Esophagus muscularis mucosa (tissue), 3 donors: ENCODE measurements at regions not wholly inside any gene's neighbourhood (a gene's known extent, or its start where the extent isn't known, plus 50 kb on each side); places are given as distances from the start of the nearest gene placed in this dataset.

ENCODE experiments used
- POLR2A ChIP-seq: fragments of 450-650 bp; IDR thresholded peaks from one replicate; pipeline ENCODE4 v1.6.1; 2017; ENCODE audit warnings: antibody characterized with exemption, moderate library complexity, mild to moderate bottlenecking, low read depth
- TF ChIP-seq, protein P1 (sequence below), 3 experiments: fragments of 200-600 bp in 2 of 3; fragments of 450-650 bp in 1 of 3; sonication (generic) in 2 of 3; IDR thresholded peaks; one replicate each; pipeline ENCODE4 v1.5.1; 2017 to 2019; ENCODE audit warnings: antibody characterized with exemption in 3 of 3, mild to moderate bottlenecking in 2 of 3, moderate library complexity in 1 of 3

DNA sequence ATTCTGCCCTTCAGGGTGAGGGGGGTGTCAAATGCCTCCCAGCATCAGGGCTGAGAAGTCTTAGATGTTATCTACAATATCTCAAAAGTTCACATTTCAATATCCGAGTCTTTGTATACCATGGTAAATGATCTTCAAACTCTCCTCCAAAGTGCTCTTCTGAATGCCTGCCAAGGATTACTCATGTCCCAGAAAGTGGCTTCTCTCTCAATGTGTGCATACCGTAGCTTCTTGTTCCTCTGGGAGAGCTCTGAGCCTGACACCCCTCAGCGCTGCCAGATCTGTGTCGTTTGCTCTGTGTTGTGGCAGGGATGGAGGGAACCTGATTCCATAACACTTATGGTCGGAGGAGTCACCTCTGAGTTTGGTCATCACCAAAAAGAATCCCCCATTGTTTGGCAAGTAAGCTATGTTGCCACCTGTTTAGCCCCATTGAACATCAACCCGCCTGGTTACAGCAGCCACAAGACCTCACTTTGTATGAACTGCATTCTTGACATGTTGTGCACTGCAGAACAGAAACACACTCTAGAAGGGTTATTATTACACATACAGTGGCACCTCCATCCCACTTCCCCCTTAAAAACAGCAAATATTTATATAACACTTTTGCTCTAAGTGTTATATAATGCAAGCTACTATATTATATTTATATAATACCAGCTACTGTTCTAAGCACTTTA is 163.1 kb upstream of the MIR17HG start:
- TF ChIP-seq POLR2A: no peak
- TF ChIP-seq, protein P1, sequence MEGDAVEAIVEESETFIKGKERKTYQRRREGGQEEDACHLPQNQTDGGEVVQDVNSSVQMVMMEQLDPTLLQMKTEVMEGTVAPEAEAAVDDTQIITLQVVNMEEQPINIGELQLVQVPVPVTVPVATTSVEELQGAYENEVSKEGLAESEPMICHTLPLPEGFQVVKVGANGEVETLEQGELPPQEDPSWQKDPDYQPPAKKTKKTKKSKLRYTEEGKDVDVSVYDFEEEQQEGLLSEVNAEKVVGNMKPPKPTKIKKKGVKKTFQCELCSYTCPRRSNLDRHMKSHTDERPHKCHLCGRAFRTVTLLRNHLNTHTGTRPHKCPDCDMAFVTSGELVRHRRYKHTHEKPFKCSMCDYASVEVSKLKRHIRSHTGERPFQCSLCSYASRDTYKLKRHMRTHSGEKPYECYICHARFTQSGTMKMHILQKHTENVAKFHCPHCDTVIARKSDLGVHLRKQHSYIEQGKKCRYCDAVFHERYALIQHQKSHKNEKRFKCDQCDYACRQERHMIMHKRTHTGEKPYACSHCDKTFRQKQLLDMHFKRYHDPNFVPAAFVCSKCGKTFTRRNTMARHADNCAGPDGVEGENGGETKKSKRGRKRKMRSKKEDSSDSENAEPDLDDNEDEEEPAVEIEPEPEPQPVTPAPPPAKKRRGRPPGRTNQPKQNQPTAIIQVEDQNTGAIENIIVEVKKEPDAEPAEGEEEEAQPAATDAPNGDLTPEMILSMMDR (IDR thresholded peaks at IDR 0.05): no peak
